OCI-LY3 (cell line): ENCODE measurements at regions not wholly inside any gene's neighbourhood (a gene's known extent, or its start where the extent isn't known, plus 50 kb on each side); places are given as distances from the start of the nearest gene placed in this dataset.
A peak's percentile ranks its signal among the peaks of the same experiment; 100 is the strongest.

Source experiments
- H2AFZ ChIP-seq: fragments of 200-600, 300-600 bp; shearing (Covaris generic); 2 replicates; pipeline ENCODE4 v1.6.0; 2014; ENCODE audit warnings: antibody characterized with exemption, low read depth, low read length
- H3K27ac ChIP-seq: fragments of 200-600, 300-600 bp; sonication (generic); 2 replicates; pipeline ENCODE4 v1.5.1; 2014; ENCODE audit warnings: mild to moderate bottlenecking, low read length, moderate library complexity, mixed read lengths
- H3K27me3 ChIP-seq: fragments of 200-600, 300-600 bp; sonication (generic); 2 replicates; pipeline ENCODE4 v1.6.1; 2014; ENCODE audit warnings: low read depth, low read length, mixed read lengths
- H3K36me3 ChIP-seq: fragments of 200-600, 300-600 bp; sonication (generic); replicated peaks from 2 replicates; pipeline ENCODE3; 2014; ENCODE audit warnings: low read depth, low read length, mixed read lengths
- H3K4me1 ChIP-seq: fragments of 300-600, 200-600 bp; sonication (generic); 2 replicates; pipeline ENCODE4 v1.6.1; 2014; ENCODE audit warnings: low read length, mixed read lengths
- H3K4me2 ChIP-seq: fragments of 200-600, 300-600 bp; sonication (generic); 2 replicates; pipeline ENCODE4 v1.6.1; 2014; ENCODE audit warnings: low read length, mixed read lengths
- H3K4me3 ChIP-seq: fragments of 300-600, 200-600 bp; sonication (generic); 2 replicates; pipeline ENCODE4 v1.5.1; 2014; ENCODE audit warnings: antibody characterized with exemption, mild to moderate bottlenecking, low read length, moderate library complexity
- H3K79me2 ChIP-seq: fragments of 300-600, 200-600 bp; shearing (Covaris generic); 2 replicates; pipeline ENCODE4 v1.6.1; 2014; ENCODE audit warnings: mild to moderate bottlenecking, low read length, mixed read lengths
- H3K9ac ChIP-seq: fragments of 300-600, 200-600 bp; shearing (Covaris generic); 2 replicates; pipeline ENCODE4 v1.6.0; 2014; ENCODE audit warnings: mild to moderate bottlenecking, low read length, moderate library complexity
- H3K9me3 ChIP-seq: fragments of 200-600, 300-600 bp; shearing (Covaris generic); 2 replicates; pipeline ENCODE4 v1.6.1; 2014; ENCODE audit warnings: low read length, mixed read lengths; ENCODE audit not compliant: insufficient read depth
- H4K20me1 ChIP-seq: fragments of 200-600, 300-600 bp; sonication (generic); 2 replicates; pipeline ENCODE4 v1.6.1; 2016; ENCODE audit warnings: low read length, mixed read lengths; ENCODE audit not compliant: insufficient read depth
- EZH2phosphoT487 ChIP-seq: fragments of 200-600 bp; shearing (Covaris generic); IDR thresholded peaks from 2 replicates; pipeline ENCODE4 v1.6.1; 2018; ENCODE audit warnings: antibody characterized with exemption, mixed run types, low read depth
- TF ChIP-seq, protein P1 (sequence below): fragments of 200-600, 300-600 bp; sonication (generic); IDR thresholded peaks from 2 replicates; pipeline ENCODE4 v1.5.1; 2014; ENCODE audit warnings: antibody characterized with exemption, low read length, low read depth

DNA sequence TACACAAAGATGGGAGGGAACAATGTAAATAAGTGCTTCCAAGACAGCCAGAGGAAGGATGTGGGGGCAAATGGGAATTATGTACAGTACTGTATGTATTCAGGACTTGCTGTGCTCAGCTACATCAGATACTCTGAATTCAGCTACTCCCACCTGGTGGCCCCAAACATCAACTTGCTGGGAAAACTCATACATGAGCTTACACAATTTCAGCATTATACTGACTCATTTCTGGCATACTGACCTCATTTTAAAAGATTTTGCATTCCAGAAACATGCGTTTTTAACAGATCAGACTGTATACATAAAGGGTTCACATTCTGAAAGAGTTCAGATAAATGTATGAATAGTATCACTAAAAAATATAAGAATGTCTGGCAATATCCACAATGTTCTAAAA is 59.7 kb downstream of the GPX5 start:
- TF ChIP-seq EZH2phosphoT487 = no peak
- TF ChIP-seq, protein P1, sequence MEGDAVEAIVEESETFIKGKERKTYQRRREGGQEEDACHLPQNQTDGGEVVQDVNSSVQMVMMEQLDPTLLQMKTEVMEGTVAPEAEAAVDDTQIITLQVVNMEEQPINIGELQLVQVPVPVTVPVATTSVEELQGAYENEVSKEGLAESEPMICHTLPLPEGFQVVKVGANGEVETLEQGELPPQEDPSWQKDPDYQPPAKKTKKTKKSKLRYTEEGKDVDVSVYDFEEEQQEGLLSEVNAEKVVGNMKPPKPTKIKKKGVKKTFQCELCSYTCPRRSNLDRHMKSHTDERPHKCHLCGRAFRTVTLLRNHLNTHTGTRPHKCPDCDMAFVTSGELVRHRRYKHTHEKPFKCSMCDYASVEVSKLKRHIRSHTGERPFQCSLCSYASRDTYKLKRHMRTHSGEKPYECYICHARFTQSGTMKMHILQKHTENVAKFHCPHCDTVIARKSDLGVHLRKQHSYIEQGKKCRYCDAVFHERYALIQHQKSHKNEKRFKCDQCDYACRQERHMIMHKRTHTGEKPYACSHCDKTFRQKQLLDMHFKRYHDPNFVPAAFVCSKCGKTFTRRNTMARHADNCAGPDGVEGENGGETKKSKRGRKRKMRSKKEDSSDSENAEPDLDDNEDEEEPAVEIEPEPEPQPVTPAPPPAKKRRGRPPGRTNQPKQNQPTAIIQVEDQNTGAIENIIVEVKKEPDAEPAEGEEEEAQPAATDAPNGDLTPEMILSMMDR = peak; percentile 22; the same call in 1 of the 2 replicates
- no peak overlapping the region for H3K27ac ChIP-seq

GRCh38 chr6:28586324-28586723 is 60.6 kb downstream of the GPX5 start:
- H3K4me1 ChIP-seq = peaks cover 10% of the 10 kb centered on the region
- H3K79me2 ChIP-seq = no peaks in the 10 kb centered on the region
- peaks cover 9% of the 10 kb centered on the region; the same call in 1 of the 2 replicates for H3K27me3 ChIP-seq
- no peak overlapping the region for H3K4me3 ChIP-seq
- H4K20me1 ChIP-seq = no peaks in the 10 kb centered on the region
- H3K4me2 ChIP-seq = no peak overlapping the region
- no peaks in the 10 kb centered on the region for H3K9me3 ChIP-seq
- no peaks in the 10 kb centered on the region for H3K36me3 ChIP-seq
- TF ChIP-seq EZH2phosphoT487 = no peak
- TF ChIP-seq, protein P1 = no peak
- H3K9ac ChIP-seq = no peak overlapping the region
- H3K27ac ChIP-seq = no peak overlapping the region
- no peak overlapping the region for H2AFZ ChIP-seq

More for the DNA sequence above, 59.7 kb downstream of the GPX5 start:
- no peaks in the 10 kb centered on the region for H3K9me3 ChIP-seq
- peaks cover 10% of the 10 kb centered on the region for H3K4me1 ChIP-seq
- H3K4me2 ChIP-seq = no peak overlapping the region
- H3K27me3 ChIP-seq = peaks cover 6% of the 10 kb centered on the region; the same call in 1 of the 2 replicates
- no peak overlapping the region for H2AFZ ChIP-seq
- H4K20me1 ChIP-seq = no peaks in the 10 kb centered on the region
- no peak overlapping the region for H3K4me3 ChIP-seq
- no peaks in the 10 kb centered on the region for H3K36me3 ChIP-seq
- H3K9ac ChIP-seq = no peak overlapping the region
- H3K79me2 ChIP-seq = no peaks in the 10 kb centered on the region

- Histone ChIP-seq H3K4me2 (no peak overlapping the region), H2AFZ (no peak overlapping the region), H3K79me2 (no peaks in the 10 kb centered on the region), H3K27me3 (peaks cover 14% of the 10 kb centered on the region; the same call in 1 of the 2 replicates), H3K4me3 (no peak overlapping the region), H3K9ac (no peak overlapping the region), H3K27ac (no peak overlapping the region), H3K9me3 (no peaks in the 10 kb centered on the region), H3K36me3 (no peaks in the 10 kb centered on the region), H4K20me1 (no peaks in the 10 kb centered on the region), H3K4me1 (peaks cover 10% of the 10 kb centered on the region)
- no peak for TF ChIP-seq EZH2phosphoT487
- TF ChIP-seq, protein P1 = no peak
Observed at GRCh38 chr6:28586962-28587745, 61.5 kb downstream of the GPX5 start.

GRCh38 chr6:28587746-28588075 is 62.0 kb downstream of the GPX5 start:
- no peaks in the 10 kb centered on the region for H3K79me2 ChIP-seq
- no peaks in the 10 kb centered on the region for H3K9me3 ChIP-seq
- H4K20me1 ChIP-seq = no peaks in the 10 kb centered on the region
- H2AFZ ChIP-seq = no peak overlapping the region
- H3K4me2 ChIP-seq = no peak overlapping the region
- TF ChIP-seq, protein P1 = no peak
- TF ChIP-seq EZH2phosphoT487 = no peak
- no peaks in the 10 kb centered on the region for H3K36me3 ChIP-seq
- no peak overlapping the region for H3K27ac ChIP-seq
- H3K4me3 ChIP-seq = no peak overlapping the region
- no peak overlapping the region for H3K9ac ChIP-seq
- peaks cover 14% of the 10 kb centered on the region; the same call in 1 of the 2 replicates for H3K27me3 ChIP-seq
- H3K4me1 ChIP-seq = peaks cover 10% of the 10 kb centered on the region
